H1 (cell line): ENCODE measurements at regions not wholly inside any gene's neighbourhood (a gene's known extent, or its start where the extent isn't known, plus 50 kb on each side); places are given as distances from the start of the nearest gene placed in this dataset.
A peak's percentile ranks its signal among the peaks of the same experiment; 100 is the strongest.

Experiments used
- CTCF ChIA-PET: fragments of 300-600 bp; sonication (Branson Sonifier 250); formaldehyde crosslinking; loops from one replicate; lab custom pipeline; 2021; ENCODE audit not compliant: partially characterized antibody; lab: Charles Lee
- POLR2A ChIA-PET: fragments of 300-600 bp; sonication (Branson Sonifier 250); formaldehyde crosslinking; loops from one replicate; lab custom pipeline; 2021; ENCODE audit warnings: inconsistent platforms; ENCODE audit not compliant: partially characterized antibody; lab: Charles Lee
- DNase-seq, 2 experiments: peaks; one replicate each; pipeline versions ENCODE4 v3.0.0 to v3.0.0-alpha.2; 2010 to 2022; ENCODE audit warnings: low spot score in 2 of 2, low read depth in 1 of 2, mixed read lengths in 1 of 2
- FAIRE-seq: peaks from 2 replicates; lab custom pipeline; 2011; peaks lifted over from hg19 to GRCh38; lab: Jason Lieb, UNC
- H2AFZ ChIP-seq: 2 replicates; pipeline ENCODE4 v1.8.1; 2012; ENCODE audit warnings: low read length, inconsistent platforms
- H2AK5ac ChIP-seq: 2 replicates; pipeline ENCODE4 v1.6.1; 2013; ENCODE audit warnings: low read depth, low read length
- H2BK120ac ChIP-seq: replicated peaks from 2 replicates; pipeline ENCODE3; 2013; ENCODE audit warnings: low read depth, low read length, inconsistent platforms
- H2BK12ac ChIP-seq: 2 replicates; pipeline ENCODE4 v1.6.1; 2013; ENCODE audit warnings: low read depth, low read length
- H2BK15ac ChIP-seq: 2 replicates; pipeline ENCODE4 v1.6.1; 2013; ENCODE audit warnings: low read length
- H2BK20ac ChIP-seq: 2 replicates; pipeline ENCODE4 v1.6.1; 2013; ENCODE audit warnings: low read length
- H2BK5ac ChIP-seq: 2 replicates; pipeline ENCODE4 v1.6.1; 2013; ENCODE audit warnings: low read depth, low read length
- H3K14ac ChIP-seq: 2 replicates; pipeline ENCODE4 v1.6.1; 2013; ENCODE audit warnings: inconsistent platforms; ENCODE audit not compliant: insufficient read length
- H3K18ac ChIP-seq: 2 replicates; pipeline ENCODE4 v1.6.1; 2013; ENCODE audit warnings: low read length; ENCODE audit errors: extremely low read depth
- H3K23ac ChIP-seq: 2 replicates; pipeline ENCODE4 v1.6.1; 2013; ENCODE audit warnings: inconsistent platforms; ENCODE audit not compliant: insufficient read length
- H3K23me2 ChIP-seq: 2 replicates; pipeline ENCODE4 v1.6.1; 2013; ENCODE audit warnings: low read depth, low read length
- H3K27ac ChIP-seq: 2 replicates; pipeline ENCODE4 v1.6.1; 2011; ENCODE audit warnings: low read depth, low read length, inconsistent platforms
- H3K27me3 ChIP-seq, 4 experiments: replicated peaks in 1 of 4; 1 replicate in 1 of 4; 2 replicates in 3 of 4; pipeline versions ENCODE4 v1.6.1 to v1.8.1; 2011 to 2013; ENCODE audit warnings: low read length in 3 of 4, mild to moderate bottlenecking in 3 of 4, inconsistent platforms in 2 of 4, mixed read lengths in 2 of 4, moderate library complexity in 1 of 4; ENCODE audit not compliant: control insufficient read depth in 3 of 4, insufficient read depth in 3 of 4; ENCODE audit errors: extremely low read depth in 1 of 4
- H3K36me3 ChIP-seq, 4 experiments: 2 replicates each; pipeline versions ENCODE4 v1.6.1 to v1.8.1; 2011 to 2013; ENCODE audit warnings: mild to moderate bottlenecking in 4 of 4, low read length in 3 of 4, moderate library complexity in 2 of 4, control low read depth in 1 of 4, inconsistent platforms in 1 of 4; ENCODE audit not compliant: insufficient read depth in 4 of 4, control insufficient read depth in 2 of 4
- H3K4ac ChIP-seq: replicated peaks from 2 replicates; pipeline ENCODE3; 2013; ENCODE audit warnings: low read length, low read depth, mixed read lengths, inconsistent platforms; ENCODE audit not compliant: insufficient read length
- H3K4me1 ChIP-seq, 4 experiments: replicated peaks in 1 of 4; 1 replicate in 1 of 4; 2 replicates in 3 of 4; pipeline versions ENCODE4 v1.6.1 to v1.8.1; 2011 to 2013; ENCODE audit warnings: low read length in 3 of 4, inconsistent platforms in 2 of 4, mixed read lengths in 1 of 4; ENCODE audit not compliant: insufficient read depth in 4 of 4, control insufficient read depth in 3 of 4
- H3K4me2 ChIP-seq, 2 experiments: 2 replicates each; pipeline versions ENCODE4 v1.6.1 to v1.8.1; 2011 to 2013; ENCODE audit warnings: low read depth in 2 of 2, low read length in 2 of 2, control low read depth in 1 of 2, inconsistent platforms in 1 of 2, mild to moderate bottlenecking in 1 of 2; ENCODE audit not compliant: insufficient read depth in 1 of 2
- H3K4me3 ChIP-seq, 4 experiments: fragments of 200-600, 300-600 bp in 1 of 4; sonication (generic), shearing (Covaris generic), sonication (Bioruptor Twin) in 1 of 4; 2 replicates each; pipeline versions ENCODE4 v1.5.1 to v1.8.1; 2011 to 2016; ENCODE audit warnings: low read length in 4 of 4, low read depth in 3 of 4, control low read depth in 2 of 4, inconsistent platforms in 2 of 4, mild to moderate bottlenecking in 2 of 4, mixed read lengths in 1 of 4, moderate library complexity in 1 of 4; ENCODE audit not compliant: insufficient read depth in 2 of 4; ENCODE audit errors: extremely low read depth in 1 of 4
- H3K56ac ChIP-seq: replicated peaks from 2 replicates; pipeline ENCODE3; 2013; ENCODE audit warnings: low read depth, mild to moderate bottlenecking, mixed read lengths, low read length, inconsistent platforms; ENCODE audit not compliant: insufficient read length
- H3K79me1 ChIP-seq: 2 replicates; pipeline ENCODE4 v1.6.1; 2013; ENCODE audit warnings: low read depth, low read length, control low read depth
- H3K79me2 ChIP-seq, 2 experiments: 2 replicates each; pipeline versions ENCODE4 v1.6.1 to v1.8.1; 2012 to 2013; ENCODE audit warnings: low read length in 2 of 2, mild to moderate bottlenecking in 2 of 2, inconsistent platforms in 1 of 2; ENCODE audit not compliant: insufficient read depth in 2 of 2, control insufficient read depth in 1 of 2
- H3K9ac ChIP-seq, 4 experiments: replicated peaks in 1 of 4; 1 replicate in 1 of 4; 2 replicates in 3 of 4; pipeline versions ENCODE4 v1.6.1 to v1.8.1; 2011 to 2013; ENCODE audit warnings: low read depth in 3 of 4, low read length in 3 of 4, control low read depth in 2 of 4, mild to moderate bottlenecking in 2 of 4, moderate library complexity in 2 of 4, inconsistent platforms in 1 of 4; ENCODE audit errors: extremely low read depth in 1 of 4
- H3K9me3 ChIP-seq, 2 experiments: 2 replicates each; pipeline versions ENCODE4 v1.6.1 to v1.8.1; 2012 to 2013; ENCODE audit warnings: mild to moderate bottlenecking in 2 of 2, moderate library complexity in 2 of 2, control low read depth in 1 of 2, inconsistent platforms in 1 of 2, low read depth in 1 of 2, low read length in 1 of 2, mixed read lengths in 1 of 2; ENCODE audit not compliant: insufficient read depth in 2 of 2
- H4K20me1 ChIP-seq, 2 experiments: replicated peaks in 1 of 2; 2 replicates each; pipeline versions ENCODE3 to v1.8.1; 2011 to 2013; ENCODE audit warnings: inconsistent platforms in 2 of 2, low read length in 2 of 2, mild to moderate bottlenecking in 1 of 2; ENCODE audit not compliant: insufficient read depth in 2 of 2, control insufficient read depth in 1 of 2
- H4K5ac ChIP-seq: 2 replicates; pipeline ENCODE4 v1.6.1; 2013; ENCODE audit warnings: low read length, low read depth, mixed read lengths, inconsistent platforms; ENCODE audit not compliant: insufficient read length
- H4K8ac ChIP-seq: 2 replicates; pipeline ENCODE4 v1.8.0; 2013; ENCODE audit warnings: mild to moderate bottlenecking, moderate library complexity, low read length, inconsistent platforms; ENCODE audit not compliant: insufficient read depth; ENCODE audit errors: extremely low read depth
- H4K91ac ChIP-seq: replicated peaks from 2 replicates; pipeline ENCODE3; 2013; ENCODE audit warnings: low read length, mixed read lengths, inconsistent platforms; ENCODE audit not compliant: insufficient read length
- FOSL1 ChIP-seq: IDR thresholded peaks from 2 replicates; pipeline ENCODE4 v1.6.1; 2011; ENCODE audit warnings: mild to moderate bottlenecking, low read depth, low read length, moderate library complexity; ENCODE audit not compliant: insufficient read depth
- WGBS, 2 experiments: shearing (Covaris generic) in 1 of 2; methylation state at CpG; one replicate each; pipeline versions ENCODE4 v1.1.6 to v1.1.7; 2013 to 2015; ENCODE audit warnings: low lambda C conversion rate in 2 of 2, mixed read lengths in 2 of 2, inconsistent platforms in 1 of 2, low coverage in 1 of 2, missing lambda C conversion rate in 1 of 2; ENCODE audit not compliant: insufficient replicate concordance in 2 of 2, insufficient coverage in 1 of 2, insufficient read length in 1 of 2; ENCODE audit errors: extremely low coverage in 1 of 2, missing lambda C conversion rate in 1 of 2; 5-methylcytosine and 5-hydroxymethylcytosine counted together

GRCh38 chr2:88885679-88886416 lies 194.4 kb downstream of the RPIA start:
- no peak for TF ChIP-seq FOSL1
- TF ChIP-seq, all 59 proteins: peak for 0
- no peak overlapping the region for H2BK12ac ChIP-seq
- no peak overlapping the region for H3K4ac ChIP-seq
- no peaks in the 10 kb centered on the region for H4K20me1 ChIP-seq
- H3K18ac ChIP-seq, result no peak overlapping the region
- H3K4me2 ChIP-seq, result no peak overlapping the region
- H3K9ac ChIP-seq, result no peak overlapping the region
- H2AFZ ChIP-seq, result peak overlapping the region; percentile 66; the same call in 1 of the 2 replicates
- H2BK15ac ChIP-seq, result no peak overlapping the region
- H3K9me3 ChIP-seq, result no peaks in the 10 kb centered on the region
- no peak overlapping the region for H2AK5ac ChIP-seq
- no peaks in the 10 kb centered on the region for H3K79me1 ChIP-seq
- 89% methylated on average over 11 of the region's 11 CpGs; no CpG with 5 or more reads in 1 of the 2 experiments for WGBS, 2 experiments
- H3K23me2 ChIP-seq, result no peaks in the 10 kb centered on the region
- no peak overlapping the region for H3K14ac ChIP-seq
- no peak overlapping the region for H2BK5ac ChIP-seq
- no peak overlapping the region for H3K56ac ChIP-seq
- FAIRE-seq (no peak), DNase-seq (no peak)
- H3K27ac ChIP-seq, result no peak overlapping the region
- no peak overlapping the region for H2BK20ac ChIP-seq
- H4K91ac ChIP-seq, result no peak overlapping the region
- no peak overlapping the region for H4K5ac ChIP-seq
- no peak overlapping the region for H2BK120ac ChIP-seq
- POLR2A ChIA-PET, result no interaction called here
- no peaks in the 10 kb centered on the region for H3K36me3 ChIP-seq
- H3K23ac ChIP-seq, result no peak overlapping the region
- H3K27me3 ChIP-seq, result peaks cover 0 to 1% (median 0%) of the 10 kb centered on the region in 4 experiments; a peak in 1 of 7 replicates
- no peaks in the 10 kb centered on the region for H3K79me2 ChIP-seq
- no peak overlapping the region for H3K4me3 ChIP-seq
- H4K8ac ChIP-seq, result no peak overlapping the region
- CTCF ChIA-PET, result interaction anchor here (1.0 kb wide), 1 partner anchor 24 kb away, joined by 3 read pairs; no protein-coding TSS in a partner anchor
- peaks cover 0 to 3% (median 0%) of the 10 kb centered on the region in 4 experiments; a peak in 2 of 7 replicates for H3K4me1 ChIP-seq
